22Rv1 (cell line): ENCODE measurements at regions not wholly inside any gene's neighbourhood (a gene's known extent, or its start where the extent isn't known, plus 50 kb on each side); places are given as distances from the start of the nearest gene placed in this dataset.

Experiments used
- CTCF ChIP-seq: fragments of 450-650 bp; IDR thresholded peaks from 2 replicates; pipeline ENCODE4 v1.5.1; 2017; ENCODE audit warnings: mild to moderate bottlenecking
- ZFX ChIP-seq: fragments of 450-650 bp; IDR thresholded peaks from 2 replicates; pipeline ENCODE4 v1.6.1; 2017; ENCODE audit warnings: antibody characterized with exemption, borderline replicate concordance

DNA sequence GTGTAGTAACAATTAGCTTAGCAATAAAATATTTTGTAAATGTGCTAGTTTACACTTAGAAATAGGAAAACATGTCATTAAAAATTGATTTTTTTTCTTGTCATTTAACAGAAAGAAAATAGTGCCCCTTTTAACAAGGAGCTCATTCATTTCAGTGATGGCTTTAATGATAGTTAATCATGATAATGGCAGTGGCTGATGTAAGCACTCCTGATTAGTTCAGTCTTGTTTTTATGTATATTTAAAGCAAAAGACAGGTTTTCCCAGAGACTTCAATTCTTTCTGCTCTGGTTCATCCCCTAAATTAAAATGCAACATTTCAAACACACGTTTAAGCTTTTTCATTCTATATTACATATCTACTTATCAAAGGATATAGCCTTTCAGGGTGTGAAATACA, 1039.5 kb upstream of the PCDH7 start:
- no peak for TF ChIP-seq CTCF
- no peak for TF ChIP-seq ZFX
